Femur (tissue), 1 donor: ENCODE measurements at regions not wholly inside any gene's neighbourhood (a gene's known extent, or its start where the extent isn't known, plus 50 kb on each side); places are given as distances from the start of the nearest gene placed in this dataset.

Source experiments
- DNase-seq: peaks from one replicate; pipeline ENCODE4 v3.0.0-alpha.2; 2017

GRCh38 chr2:18304849-18305248 is 255.6 kb downstream of the RDH14 start:
- DNase-seq = no peak

- DNase-seq = no peak
Measured at GRCh38 chr2:18301421-18302139, 258.9 kb downstream of the RDH14 start.

- no peak for DNase-seq
Measured at GRCh38 chr2:18299423-18300212, 260.8 kb downstream of the RDH14 start.

- DNase-seq = no peak
Measured at GRCh38 chr2:18297534-18298058, 262.9 kb downstream of the RDH14 start.

GRCh38 chr2:18290386-18290785 is 270.1 kb downstream of the RDH14 start:
- no peak for DNase-seq

GRCh38 chr2:18286897-18287296 is 273.6 kb downstream of the RDH14 start:
- no peak for DNase-seq

- no peak for DNase-seq
Measured at GRCh38 chr2:18284331-18284730, 276.1 kb downstream of the RDH14 start.

GRCh38 chr2:18282026-18282425 is 278.4 kb downstream of the RDH14 start:
- DNase-seq = no peak

- no peak for DNase-seq
Measured at GRCh38 chr2:18276583-18277075, 283.8 kb downstream of the RDH14 start.

GRCh38 chr2:18273205-18273604 is 287.2 kb downstream of the RDH14 start:
- no peak for DNase-seq

- DNase-seq = no peak
Measured at GRCh38 chr2:18272148-18272494, 288.3 kb downstream of the RDH14 start.

- DNase-seq = no peak
Measured at GRCh38 chr2:18271370-18272147, 288.9 kb downstream of the RDH14 start.

- no peak for DNase-seq
Measured at GRCh38 chr2:18268400-18268799, 292.1 kb downstream of the RDH14 start.

GRCh38 chr2:18267501-18267900 is 293.0 kb downstream of the RDH14 start:
- no peak for DNase-seq

GRCh38 chr2:18266699-18267098 is 293.8 kb downstream of the RDH14 start:
- DNase-seq = peak; percentile 21

- no peak for DNase-seq
Measured at GRCh38 chr2:18265614-18266586, 294.6 kb downstream of the RDH14 start.

- DNase-seq = no peak
Measured at GRCh38 chr2:18262601-18263000, 297.9 kb downstream of the RDH14 start.

GRCh38 chr2:18253686-18254197 is 306.7 kb downstream of the RDH14 start:
- DNase-seq = no peak

- no peak for DNase-seq
Measured at GRCh38 chr2:18251486-18251885, 309.0 kb downstream of the RDH14 start.

GRCh38 chr2:18247282-18248110 is 313.0 kb downstream of the RDH14 start:
- DNase-seq = no peak

GRCh38 chr2:18245375-18245774 is 315.1 kb downstream of the RDH14 start:
- DNase-seq = no peak
